ENCODE measurements at regions not wholly inside any gene's neighbourhood (a gene's known extent, or its start where the extent isn't known, plus 50 kb on each side); places are given as distances from the start of the nearest gene placed in this dataset.

DNA sequence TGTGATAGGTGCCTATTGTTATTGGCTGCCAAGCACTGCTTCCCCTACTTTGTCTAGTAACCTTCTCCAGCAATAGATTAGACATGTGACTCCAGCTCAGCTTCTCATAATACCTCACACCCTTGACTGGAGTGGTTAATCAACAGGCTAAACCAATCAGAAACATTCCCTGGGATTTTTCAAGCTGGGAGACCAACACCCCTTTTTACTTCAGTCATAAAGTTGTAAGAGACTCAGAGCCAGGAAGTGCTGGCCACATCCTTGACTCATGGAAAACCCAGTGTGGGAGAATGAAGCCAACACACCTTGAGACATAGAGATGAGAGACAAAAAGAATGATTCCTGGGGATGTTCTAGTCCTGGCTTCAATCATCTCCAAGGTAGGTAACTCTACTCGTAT is 62.6 kb upstream of the HECTD2 start:
- no peak for TF ChIP-seq SMAD1 (CRISPR knock-in tag; IDR thresholded peaks at IDR 0.05; ENCODE audit: borderline replicate concordance, low read depth)
- intact Hi-C loops (cut with micrococcal nuclease; ENCODE audit: unreplicated experiment) = no loop called here
- Histone ChIP-seq H3K27ac (ENCODE audit: extremely low read length, insufficient read depth, low read length) (no peak overlapping the region), H3K36me3 (replicated peaks in 1 of 2; ENCODE audit: control insufficient read depth in 1 of 2, insufficient read depth in 2 of 2, low read length in 2 of 2) (no peaks in the 10 kb centered on the region), H3K4me1 (ENCODE audit: insufficient read depth, low read length) (no peaks in the 10 kb centered on the region), H3K79me2 (ENCODE audit: insufficient read depth, low read length) (no peaks in the 10 kb centered on the region), H3K4me3 (replicated peaks in 1 of 3; ENCODE audit: insufficient read depth in 1 of 3, low read depth in 2 of 3, low read length in 3 of 3) (no peak overlapping the region), H2AFZ (ENCODE audit: low read length) (no peak overlapping the region), H3K9ac (ENCODE audit: insufficient read depth, low read depth, low read length) (no peak overlapping the region), H3K27me3 (ENCODE audit: control insufficient read depth in 1 of 2, insufficient read depth in 2 of 2, low read length in 2 of 2) (peaks cover 0 to 2% of the 10 kb centered on the region in 2 experiments; a peak in 1 of 5 replicates), H3K4me2 (ENCODE audit: low read depth, low read length) (no peak overlapping the region), H3K9me3 (ENCODE audit: low read length) (no peaks in the 10 kb centered on the region), H4K20me1 (ENCODE audit: insufficient read depth, low read length) (no peaks in the 10 kb centered on the region)
- CTCF ChIA-PET (ENCODE audit: low intra/inter-chr PET ratio, low total read pairs) = no interaction called here
- POLR2A ChIA-PET = no interaction called here
- no TSS peak for BruUV-seq (replicated peaks)
- ATAC-seq = no peak
- DNase-seq (ENCODE audit: low spot score) = no peak
- FAIRE-seq = no peak
- in situ Hi-C loops (cut with HindIII; ENCODE audit: extremely low pct_ligation_motif_present, low pct_unique_long_range_greater_than_20kb) = no loop called here
- 0% methylated on average over 1 of the region's 1 CpG for WGBS (ENCODE audit: low lambda C conversion rate)

DNA sequence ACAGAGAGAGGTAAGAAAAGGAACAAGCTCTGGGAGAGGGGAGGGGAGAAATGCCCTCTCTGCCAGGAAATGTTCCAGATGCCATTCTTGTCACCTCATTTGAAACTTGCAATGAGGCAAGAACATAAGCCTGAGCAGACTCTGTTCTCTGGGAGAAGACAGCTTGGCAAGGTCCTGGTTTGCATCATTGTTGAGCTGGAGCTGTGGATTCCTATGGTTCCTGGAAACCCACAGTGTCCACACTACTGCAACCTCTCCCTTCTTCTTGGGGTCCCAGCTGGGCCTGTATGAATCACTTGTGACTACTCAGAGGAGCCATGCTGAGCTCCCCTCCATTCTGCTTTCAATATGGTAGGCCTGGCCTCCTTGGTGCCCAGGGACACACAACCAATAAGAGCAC is 60.8 kb upstream of the HECTD2 start:
- Histone ChIP-seq H2AFZ (ENCODE audit: low read length) (no peak overlapping the region), H4K20me1 (ENCODE audit: insufficient read depth, low read length) (no peaks in the 10 kb centered on the region), H3K9me3 (ENCODE audit: low read length) (no peaks in the 10 kb centered on the region), H3K27ac (ENCODE audit: extremely low read length, insufficient read depth, low read length) (no peak overlapping the region), H3K27me3 (ENCODE audit: control insufficient read depth in 1 of 2, insufficient read depth in 2 of 2, low read length in 2 of 2) (no peaks in the 10 kb centered on the region; a peak in 1 of 5 replicates), H3K4me3 (replicated peaks in 1 of 3; ENCODE audit: insufficient read depth in 1 of 3, low read depth in 2 of 3, low read length in 3 of 3) (no peak overlapping the region), H3K36me3 (replicated peaks in 1 of 2; ENCODE audit: control insufficient read depth in 1 of 2, insufficient read depth in 2 of 2, low read length in 2 of 2) (no peaks in the 10 kb centered on the region), H3K79me2 (ENCODE audit: insufficient read depth, low read length) (no peaks in the 10 kb centered on the region), H3K9ac (ENCODE audit: insufficient read depth, low read depth, low read length) (no peak overlapping the region), H3K4me2 (ENCODE audit: low read depth, low read length) (no peak overlapping the region), H3K4me1 (ENCODE audit: insufficient read depth, low read length) (no peaks in the 10 kb centered on the region)
- in situ Hi-C loops (cut with HindIII; ENCODE audit: extremely low pct_ligation_motif_present, low pct_unique_long_range_greater_than_20kb) (no loop called here), intact Hi-C loops (cut with micrococcal nuclease; ENCODE audit: unreplicated experiment) (no loop called here)
- no peak for FAIRE-seq
- BruUV-seq (replicated peaks) = no TSS peak
- no peak for TF ChIP-seq ZSCAN30 (CRISPR knock-in tag; IDR thresholded peaks at IDR 0.05)
- TF ChIP-seq CHD4 (IDR thresholded peaks at IDR 0.05; ENCODE audit: borderline replicate concordance, low read length) = no peak
- TF ChIP-seq REPIN1 (CRISPR knock-in tag; IDR thresholded peaks at IDR 0.05; ENCODE audit: borderline replicate concordance, low read depth) = no peak
- no peak for TF ChIP-seq EED (CRISPR knock-in tag; IDR thresholded peaks at IDR 0.05)
- no peak for TF ChIP-seq HOXD1 (CRISPR knock-in tag; IDR thresholded peaks at IDR 0.05)
- TF ChIP-seq, protein P1, sequence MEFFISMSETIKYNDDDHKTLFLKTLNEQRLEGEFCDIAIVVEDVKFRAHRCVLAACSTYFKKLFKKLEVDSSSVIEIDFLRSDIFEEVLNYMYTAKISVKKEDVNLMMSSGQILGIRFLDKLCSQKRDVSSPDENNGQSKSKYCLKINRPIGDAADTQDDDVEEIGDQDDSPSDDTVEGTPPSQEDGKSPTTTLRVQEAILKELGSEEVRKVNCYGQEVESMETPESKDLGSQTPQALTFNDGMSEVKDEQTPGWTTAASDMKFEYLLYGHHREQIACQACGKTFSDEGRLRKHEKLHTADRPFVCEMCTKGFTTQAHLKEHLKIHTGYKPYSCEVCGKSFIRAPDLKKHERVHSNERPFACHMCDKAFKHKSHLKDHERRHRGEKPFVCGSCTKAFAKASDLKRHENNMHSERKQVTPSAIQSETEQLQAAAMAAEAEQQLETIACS (CRISPR knock-in tag; IDR thresholded peaks at IDR 0.05) = no peak
- TF ChIP-seq ZNF563 (CRISPR knock-in tag; IDR thresholded peaks at IDR 0.05) = no peak
- TF ChIP-seq HMGA1 (CRISPR knock-in tag; conservative IDR thresholded peaks at IDR 0.05) = no peak
- no peak for TF ChIP-seq ZNF460 (CRISPR knock-in tag; IDR thresholded peaks at IDR 0.05; ENCODE audit: borderline replicate concordance)
- TF ChIP-seq, protein P2, sequence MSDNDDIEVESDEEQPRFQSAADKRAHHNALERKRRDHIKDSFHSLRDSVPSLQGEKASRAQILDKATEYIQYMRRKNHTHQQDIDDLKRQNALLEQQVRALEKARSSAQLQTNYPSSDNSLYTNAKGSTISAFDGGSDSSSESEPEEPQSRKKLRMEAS (IDR thresholded peaks at IDR 0.05) = no peak
- ChIA-PET CTCF (ENCODE audit: low intra/inter-chr PET ratio, low total read pairs) (no interaction called here), POLR2A (no interaction called here)
- no peak for DNase-seq (ENCODE audit: low spot score)
- no peak for ATAC-seq

All from HepG2 (cell line).